ENCODE measurements at regions not wholly inside any gene's neighbourhood (a gene's known extent, or its start where the extent isn't known, plus 50 kb on each side); places are given as distances from the start of the nearest gene placed in this dataset.

DNA sequence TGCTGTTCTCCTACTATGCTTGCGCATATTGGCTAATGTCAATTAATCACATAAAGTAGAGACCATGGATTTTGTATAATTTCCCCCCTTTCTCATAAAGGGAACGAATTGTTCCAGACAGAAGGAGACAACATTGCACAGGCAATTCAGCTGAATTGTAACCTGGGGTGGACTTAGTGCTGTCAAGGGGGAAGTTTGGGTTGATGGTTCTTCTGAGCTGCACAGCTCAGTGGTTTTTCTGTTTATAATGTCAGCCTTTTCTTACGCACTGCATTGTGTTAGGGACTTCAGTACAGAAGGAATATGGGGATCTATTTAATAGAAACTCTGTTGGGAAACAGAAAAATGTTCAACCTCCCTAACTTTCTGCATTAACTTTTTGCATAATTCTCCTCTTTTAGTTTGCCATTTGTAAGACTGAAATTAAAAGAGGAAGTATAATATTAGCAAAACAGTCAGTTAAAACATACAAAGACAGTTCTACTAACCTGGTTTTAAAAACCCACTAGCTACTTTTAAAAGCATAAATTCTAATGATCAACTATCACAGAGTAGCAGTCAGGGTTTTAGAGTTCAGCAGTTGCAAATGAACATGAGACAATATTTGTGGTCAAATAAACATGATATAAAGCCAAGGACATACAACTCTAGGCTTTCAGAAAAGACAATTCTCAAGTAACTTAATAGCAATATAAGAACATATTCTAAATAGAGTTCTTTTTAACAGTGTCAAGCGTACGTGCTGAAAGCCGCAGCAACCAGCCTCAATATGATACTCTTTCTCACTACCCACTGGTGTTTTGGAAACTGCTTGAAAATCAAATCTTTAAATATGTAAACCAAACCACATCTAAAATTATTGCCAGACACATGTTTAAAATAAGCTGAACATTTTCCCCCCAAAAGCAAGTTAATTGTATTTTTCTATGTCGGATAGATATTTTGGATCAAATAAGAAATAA, 393.0 kb downstream of the FSCB start:
- TF ChIP-seq, protein P1, sequence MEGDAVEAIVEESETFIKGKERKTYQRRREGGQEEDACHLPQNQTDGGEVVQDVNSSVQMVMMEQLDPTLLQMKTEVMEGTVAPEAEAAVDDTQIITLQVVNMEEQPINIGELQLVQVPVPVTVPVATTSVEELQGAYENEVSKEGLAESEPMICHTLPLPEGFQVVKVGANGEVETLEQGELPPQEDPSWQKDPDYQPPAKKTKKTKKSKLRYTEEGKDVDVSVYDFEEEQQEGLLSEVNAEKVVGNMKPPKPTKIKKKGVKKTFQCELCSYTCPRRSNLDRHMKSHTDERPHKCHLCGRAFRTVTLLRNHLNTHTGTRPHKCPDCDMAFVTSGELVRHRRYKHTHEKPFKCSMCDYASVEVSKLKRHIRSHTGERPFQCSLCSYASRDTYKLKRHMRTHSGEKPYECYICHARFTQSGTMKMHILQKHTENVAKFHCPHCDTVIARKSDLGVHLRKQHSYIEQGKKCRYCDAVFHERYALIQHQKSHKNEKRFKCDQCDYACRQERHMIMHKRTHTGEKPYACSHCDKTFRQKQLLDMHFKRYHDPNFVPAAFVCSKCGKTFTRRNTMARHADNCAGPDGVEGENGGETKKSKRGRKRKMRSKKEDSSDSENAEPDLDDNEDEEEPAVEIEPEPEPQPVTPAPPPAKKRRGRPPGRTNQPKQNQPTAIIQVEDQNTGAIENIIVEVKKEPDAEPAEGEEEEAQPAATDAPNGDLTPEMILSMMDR (IDR thresholded peaks at IDR 0.05 in 4 of 5, conservative IDR thresholded peaks at IDR 0.05 in 1 of 5) = no peak
- no peak for TF ChIP-seq POLR2A (IDR thresholded peaks at IDR 0.05)

Data from gastrocnemius medialis (tissue), 4 donors.